HCT116 (cell line): ENCODE measurements at regions not wholly inside any gene's neighbourhood (a gene's known extent, or its start where the extent isn't known, plus 50 kb on each side); places are given as distances from the start of the nearest gene placed in this dataset.

Source experiments
- ATAC-seq: fragments of 200-7000 bp; cut with Tn5 transposase; 2 replicates; pipeline ENCODE4 v1.9.1; 2020; ENCODE audit warnings: mild to moderate bottlenecking, moderate library complexity
- BruUV-seq: library from RNA; stranded (reverse); fragments of 400-500 nt; replicated peaks from 2 replicates; lab custom pipeline; 2021; lab: Mats Ljungman, UMichigan
- CTCF ChIA-PET: fragments of 300-600 bp; sonication (Branson Sonifier 250); formaldehyde crosslinking; loops from one replicate; lab custom pipeline; 2021; ENCODE audit warnings: antibody characterized with exemption; lab: Charles Lee
- POLR2A ChIA-PET: fragments of 300-600, 350-600 bp; sonication (Branson Sonifier 250); formaldehyde crosslinking; loops from one replicate; lab custom pipeline; 2021; ENCODE audit warnings: antibody characterized with exemption; lab: Charles Lee
- RAD21 ChIA-PET, 2 experiments: fragments of 300-600 bp; sonication (Branson Sonifier 250); formaldehyde crosslinking; loops; one replicate each; lab custom pipeline; 2023; ENCODE audit warnings: low total read pairs in 2 of 2; ENCODE audit not compliant: uncharacterized antibody in 2 of 2, unreplicated experiment in 2 of 2, low non-redundant PET in 1 of 2; lab: Charles Lee
- DNase-seq: peaks from one replicate; pipeline ENCODE4 v3.0.0-alpha.2; 2010; ENCODE audit warnings: low read depth, low spot score
- H2AFZ ChIP-seq: fragments of 200-600 bp; shearing (Covaris generic), sonication (generic); 2 replicates; pipeline ENCODE4 v1.6.1; 2017; ENCODE audit warnings: low read depth, mixed run types, mixed read lengths, antibody characterized with exemption, low read length; ENCODE audit not compliant: poor library complexity, severe bottlenecking
- H3K27ac ChIP-seq: 2 replicates; pipeline ENCODE4 v1.5.1; 2012; ENCODE audit warnings: low read depth, low read length
- H3K27me3 ChIP-seq: fragments of 200-600 bp; sonication (generic); 2 replicates; pipeline ENCODE4 v1.6.1; 2016; ENCODE audit warnings: mixed run types, low read length, mixed read lengths; ENCODE audit not compliant: insufficient read depth
- H3K36me3 ChIP-seq, 2 experiments: fragments of 200-500 bp in 1 of 2; fragments of 200-600 bp in 1 of 2; sonication (Bioruptor generic) in 1 of 2; sonication (generic) in 1 of 2; 2 replicates each; pipeline versions ENCODE4 v1.5.1 to v1.6.1; 2014 to 2016; ENCODE audit warnings: low read length in 2 of 2, inconsistent platforms in 1 of 2, mixed read lengths in 1 of 2, mixed run types in 1 of 2; ENCODE audit not compliant: insufficient read depth in 2 of 2, control insufficient read depth in 1 of 2
- H3K4me1 ChIP-seq, 2 experiments: fragments of 200-600 bp in 1 of 2; sonication (generic) in 1 of 2; 2 replicates each; pipeline versions ENCODE4 v1.5.1 to v1.6.1; 2012 to 2017; ENCODE audit warnings: low read length in 2 of 2, inconsistent platforms in 1 of 2, mild to moderate bottlenecking in 1 of 2, mixed read lengths in 1 of 2, mixed run types in 1 of 2, moderate library complexity in 1 of 2; ENCODE audit not compliant: insufficient read depth in 2 of 2, control insufficient read depth in 1 of 2
- H3K4me2 ChIP-seq: fragments of 200-600 bp; sonication (generic); 2 replicates; pipeline ENCODE4 v1.6.1; 2017; ENCODE audit warnings: mixed run types, low read length, mixed read lengths
- H3K4me3 ChIP-seq, 2 experiments: fragments of 200-600 bp in 1 of 2; sonication (generic) in 1 of 2; replicated peaks in 1 of 2; 2 replicates each; pipeline ENCODE4 v1.5.1; 2011 to 2016; ENCODE audit warnings: low read length in 2 of 2, control low read depth in 1 of 2, low read depth in 1 of 2, mild to moderate bottlenecking in 1 of 2, mixed read lengths in 1 of 2, mixed run types in 1 of 2
- H3K79me2 ChIP-seq: fragments of 200-600 bp; sonication (generic); 2 replicates; pipeline ENCODE4 v1.6.1; 2017; ENCODE audit warnings: mild to moderate bottlenecking, mixed run types, low read length, moderate library complexity, mixed read lengths; ENCODE audit not compliant: insufficient read depth
- H3K9ac ChIP-seq: fragments of 200-600 bp; sonication (generic); 2 replicates; pipeline ENCODE4 v1.6.1; 2016; ENCODE audit warnings: low read length, mixed read lengths
- H3K9me2 ChIP-seq: fragments of 200-600 bp; sonication (generic), shearing (Covaris generic); 2 replicates; pipeline ENCODE4 v1.6.1; 2017; ENCODE audit warnings: mixed run types, mild to moderate bottlenecking, moderate library complexity; ENCODE audit not compliant: insufficient read depth
- H3K9me3 ChIP-seq, 2 experiments: fragments of 200-500 bp in 1 of 2; fragments of 200-600 bp in 1 of 2; sonication (Bioruptor generic) in 1 of 2; sonication (generic) in 1 of 2; 2 replicates each; pipeline ENCODE4 v1.6.1; 2014 to 2017; ENCODE audit warnings: low read length in 2 of 2, mixed read lengths in 2 of 2, inconsistent platforms in 1 of 2, low read depth in 1 of 2, mild to moderate bottlenecking in 1 of 2, mixed run types in 1 of 2, moderate library complexity in 1 of 2; ENCODE audit not compliant: control insufficient read depth in 1 of 2, insufficient read depth in 1 of 2
- H4K20me1 ChIP-seq: fragments of 200-600 bp; sonication (generic), shearing (Covaris generic); 2 replicates; pipeline ENCODE4 v1.6.1; 2017; ENCODE audit warnings: mixed run types, mild to moderate bottlenecking, moderate library complexity; ENCODE audit not compliant: insufficient read depth
- CBX3 ChIP-seq: IDR thresholded peaks from 2 replicates; pipeline ENCODE4 v1.6.1; 2012; ENCODE audit warnings: low read depth
- ELF1 ChIP-seq: IDR thresholded peaks from 2 replicates; pipeline ENCODE4 v1.6.1; 2012; ENCODE audit warnings: low read depth, borderline replicate concordance
- EZH2 ChIP-seq: fragments of 200-600 bp; sonication (generic); IDR thresholded peaks from 2 replicates; pipeline ENCODE4 v1.6.1; 2017; ENCODE audit warnings: antibody characterized with exemption, mixed run types
- FOSL1 ChIP-seq: IDR thresholded peaks from 2 replicates; pipeline ENCODE4 v1.6.1; 2012; ENCODE audit warnings: low read depth
- POLR2AphosphoS5 ChIP-seq: IDR thresholded peaks from 2 replicates; pipeline ENCODE4 v1.6.1; 2011; ENCODE audit warnings: mild to moderate bottlenecking, low read depth, low read length, moderate library complexity
- RAD21 ChIP-seq: IDR thresholded peaks from 2 replicates; pipeline ENCODE4 v1.6.1; 2012; ENCODE audit warnings: low read depth, mild to moderate bottlenecking
- SIN3A ChIP-seq: IDR thresholded peaks from 2 replicates; pipeline ENCODE4 v1.6.1; 2012; ENCODE audit warnings: low read depth
- SP1 ChIP-seq: IDR thresholded peaks from 2 replicates; pipeline ENCODE4 v1.6.1; 2012; ENCODE audit warnings: low read depth
- TCF7L2 ChIP-seq: IDR thresholded peaks from 2 replicates; pipeline ENCODE4 v1.7.0; 2011; ENCODE audit warnings: borderline replicate concordance, inconsistent platforms; ENCODE audit not compliant: insufficient read depth, insufficient read length; ENCODE audit errors: extremely low read depth
- ZFX ChIP-seq: fragments of 450-650 bp; IDR thresholded peaks from 2 replicates; pipeline ENCODE4 v1.6.1; 2017
- ZNF274 ChIP-seq: fragments of 200-500 bp; sonication (Bioruptor generic); IDR thresholded peaks from 2 replicates; pipeline ENCODE4 v1.6.1; 2014; ENCODE audit warnings: mild to moderate bottlenecking, low read depth, low read length, inconsistent platforms
- intact Hi-C: fragments of 100-400 bp; cut with micrococcal nuclease; formaldehyde crosslinking; loops from 2 replicates; pipeline ENCODE4 v1.10.0; 2022
- TF ChIP-seq, protein P1 (sequence below): IDR thresholded peaks from 2 replicates; pipeline ENCODE4 v1.6.1; 2012
- TF ChIP-seq, protein P2 (sequence below): IDR thresholded peaks from 2 replicates; pipeline ENCODE4 v1.6.1; 2011; ENCODE audit warnings: mild to moderate bottlenecking, low read length, moderate library complexity; ENCODE audit not compliant: insufficient replicate concordance; ENCODE audit errors: extremely low read depth

DNA sequence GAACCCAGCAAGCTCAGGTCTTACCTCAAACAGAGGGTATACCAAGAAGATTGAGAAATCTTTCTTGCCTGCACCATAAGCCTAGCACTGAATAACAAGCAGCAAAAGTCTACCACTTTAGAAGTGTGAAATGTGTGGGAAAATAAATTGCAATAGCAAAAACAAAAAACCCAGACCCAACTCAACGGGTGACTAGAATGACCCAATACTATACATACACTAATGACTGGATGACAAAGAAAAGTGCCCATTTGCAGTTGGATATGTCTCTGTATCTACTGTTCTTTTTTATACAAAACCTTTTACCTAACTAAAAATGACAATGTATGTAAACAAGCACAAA is 950.6 kb downstream of the TRIB2 start:
- no TSS peak for BruUV-seq
- RAD21 ChIA-PET, result no interaction called here
- Histone ChIP-seq H3K27ac (no peak overlapping the region), H2AFZ (no peak overlapping the region), H3K27me3 (no peaks in the 10 kb centered on the region), H4K20me1 (no peaks in the 10 kb centered on the region), H3K9me2 (no peaks in the 10 kb centered on the region), H3K4me3 (no peak overlapping the region), H3K4me2 (no peak overlapping the region), H3K79me2 (no peaks in the 10 kb centered on the region), H3K4me1 (no peaks in the 10 kb centered on the region), H3K9ac (no peak overlapping the region), H3K36me3 (no peaks in the 10 kb centered on the region), H3K9me3 (peaks cover 7 to 15% of the 10 kb centered on the region in 2 experiments; a peak in 3 of 4 replicates)
- CTCF ChIA-PET, result no interaction called here
- POLR2A ChIA-PET, result no interaction called here
- ATAC-seq (no peak), DNase-seq (no peak)
- intact Hi-C loops, result no loop called here
- TF ChIP-seq TCF7L2 (no peak), POLR2AphosphoS5 (no peak), ZFX (no peak), SP1 (no peak), FOSL1 (no peak), ZNF274 (no peak), SIN3A (no peak), CBX3 (no peak), RAD21 (no peak), EZH2 (no peak), ELF1 (no peak)
- TF ChIP-seq, protein P1, sequence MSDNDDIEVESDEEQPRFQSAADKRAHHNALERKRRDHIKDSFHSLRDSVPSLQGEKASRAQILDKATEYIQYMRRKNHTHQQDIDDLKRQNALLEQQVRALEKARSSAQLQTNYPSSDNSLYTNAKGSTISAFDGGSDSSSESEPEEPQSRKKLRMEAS, result no peak
- TF ChIP-seq, protein P2, sequence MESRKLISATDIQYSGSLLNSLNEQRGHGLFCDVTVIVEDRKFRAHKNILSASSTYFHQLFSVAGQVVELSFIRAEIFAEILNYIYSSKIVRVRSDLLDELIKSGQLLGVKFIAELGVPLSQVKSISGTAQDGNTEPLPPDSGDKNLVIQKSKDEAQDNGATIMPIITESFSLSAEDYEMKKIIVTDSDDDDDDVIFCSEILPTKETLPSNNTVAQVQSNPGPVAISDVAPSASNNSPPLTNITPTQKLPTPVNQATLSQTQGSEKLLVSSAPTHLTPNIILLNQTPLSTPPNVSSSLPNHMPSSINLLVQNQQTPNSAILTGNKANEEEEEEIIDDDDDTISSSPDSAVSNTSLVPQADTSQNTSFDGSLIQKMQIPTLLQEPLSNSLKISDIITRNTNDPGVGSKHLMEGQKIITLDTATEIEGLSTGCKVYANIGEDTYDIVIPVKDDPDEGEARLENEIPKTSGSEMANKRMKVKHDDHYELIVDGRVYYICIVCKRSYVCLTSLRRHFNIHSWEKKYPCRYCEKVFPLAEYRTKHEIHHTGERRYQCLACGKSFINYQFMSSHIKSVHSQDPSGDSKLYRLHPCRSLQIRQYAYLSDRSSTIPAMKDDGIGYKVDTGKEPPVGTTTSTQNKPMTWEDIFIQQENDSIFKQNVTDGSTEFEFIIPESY, result no peak
